A673 (cell line): ENCODE measurements at regions not wholly inside any gene's neighbourhood (a gene's known extent, or its start where the extent isn't known, plus 50 kb on each side); places are given as distances from the start of the nearest gene placed in this dataset.

Experiments
- BruUV-seq: library from RNA; stranded (reverse); fragments of 400-500 nt; replicated peaks from 2 replicates; lab custom pipeline; 2021; lab: Mats Ljungman, UMichigan
- CTCF ChIA-PET: fragments of 300-600 bp; sonication (Branson Sonifier 250); formaldehyde crosslinking; loops from one replicate; lab custom pipeline; 2022; ENCODE audit warnings: antibody characterized with exemption; lab: Charles Lee
- POLR2A ChIA-PET: fragments of 300-600 bp; sonication (Branson Sonifier 250); formaldehyde crosslinking; loops from one replicate; lab custom pipeline; 2022; ENCODE audit warnings: antibody characterized with exemption; ENCODE audit not compliant: low non-redundant PET; lab: Charles Lee
- DNase-seq: peaks from one replicate; pipeline ENCODE4 v3.0.0-alpha.2; 2015; ENCODE audit warnings: low spot score
- H3K27ac ChIP-seq: fragments of 200-600 bp; sonication (generic); 2 replicates; pipeline ENCODE4 v1.5.1; 2016; ENCODE audit warnings: mixed run types, low read depth, mild to moderate bottlenecking, mixed read lengths, antibody characterized with exemption, low read length; ENCODE audit not compliant: poor library complexity, severe bottlenecking
- H3K27me3 ChIP-seq: fragments of 200-600 bp; sonication (generic); replicated peaks from 2 replicates; pipeline ENCODE4 v1.6.1; 2017; ENCODE audit warnings: mixed run types, low read depth, mild to moderate bottlenecking, mixed read lengths, antibody characterized with exemption, low read length; ENCODE audit not compliant: insufficient read depth, poor library complexity
- H3K36me3 ChIP-seq: fragments of 200-600 bp; sonication (generic); 2 replicates; pipeline ENCODE4 v1.6.1; 2016; ENCODE audit warnings: mixed run types, mild to moderate bottlenecking, mixed read lengths, antibody characterized with exemption, low read length; ENCODE audit not compliant: insufficient read depth, poor library complexity, severe bottlenecking
- H3K4me1 ChIP-seq: fragments of 200-600 bp; sonication (generic); 2 replicates; pipeline ENCODE4 v1.6.1; 2017; ENCODE audit warnings: mixed run types, mild to moderate bottlenecking, mixed read lengths, antibody characterized with exemption, low read length; ENCODE audit not compliant: insufficient read depth, poor library complexity, severe bottlenecking
- H3K4me3 ChIP-seq: fragments of 200-600 bp; sonication (generic); 2 replicates; pipeline ENCODE4 v1.5.1; 2016; ENCODE audit warnings: low read depth, mixed run types, mild to moderate bottlenecking, mixed read lengths, low read length; ENCODE audit not compliant: poor library complexity, severe bottlenecking
- H3K9me3 ChIP-seq: fragments of 200-600 bp; sonication (generic); 2 replicates; pipeline ENCODE4 v1.6.1; 2016; ENCODE audit warnings: mixed run types, low read depth, mild to moderate bottlenecking, mixed read lengths, antibody characterized with exemption, low read length; ENCODE audit not compliant: poor library complexity, severe bottlenecking
- EZH2 ChIP-seq: fragments of 200-600 bp; sonication (generic); IDR thresholded peaks from 2 replicates; pipeline ENCODE4 v1.6.1; 2017; ENCODE audit warnings: borderline replicate concordance, low read depth, mild to moderate bottlenecking, mixed read lengths, antibody characterized with exemption, low read length; ENCODE audit not compliant: poor library complexity, severe bottlenecking
- intact Hi-C: fragments of 100-400 bp; cut with micrococcal nuclease; formaldehyde crosslinking; loops from one replicate; pipeline ENCODE4 v1.10.0; 2022; ENCODE audit not compliant: unreplicated experiment
- TF ChIP-seq, protein P1 (sequence below): fragments of 300-800, 200-600 bp; sonication (generic); conservative IDR thresholded peaks from 2 replicates; pipeline ENCODE4 v1.5.1; 2017; ENCODE audit warnings: low read depth, mild to moderate bottlenecking, antibody characterized with exemption, low read length, moderate library complexity, mixed read lengths

GRCh38 chr17:79230576-79230975 lies 156.0 kb downstream of the ENGASE start:
- H3K4me3 ChIP-seq, result no peak overlapping the region
- CTCF ChIA-PET, result no interaction called here
- no TSS peak for BruUV-seq
- H3K9me3 ChIP-seq, result no peaks in the 10 kb centered on the region
- DNase-seq, result no peak
- H3K4me1 ChIP-seq, result no peaks in the 10 kb centered on the region
- POLR2A ChIA-PET, result no interaction called here
- TF ChIP-seq, protein P1, sequence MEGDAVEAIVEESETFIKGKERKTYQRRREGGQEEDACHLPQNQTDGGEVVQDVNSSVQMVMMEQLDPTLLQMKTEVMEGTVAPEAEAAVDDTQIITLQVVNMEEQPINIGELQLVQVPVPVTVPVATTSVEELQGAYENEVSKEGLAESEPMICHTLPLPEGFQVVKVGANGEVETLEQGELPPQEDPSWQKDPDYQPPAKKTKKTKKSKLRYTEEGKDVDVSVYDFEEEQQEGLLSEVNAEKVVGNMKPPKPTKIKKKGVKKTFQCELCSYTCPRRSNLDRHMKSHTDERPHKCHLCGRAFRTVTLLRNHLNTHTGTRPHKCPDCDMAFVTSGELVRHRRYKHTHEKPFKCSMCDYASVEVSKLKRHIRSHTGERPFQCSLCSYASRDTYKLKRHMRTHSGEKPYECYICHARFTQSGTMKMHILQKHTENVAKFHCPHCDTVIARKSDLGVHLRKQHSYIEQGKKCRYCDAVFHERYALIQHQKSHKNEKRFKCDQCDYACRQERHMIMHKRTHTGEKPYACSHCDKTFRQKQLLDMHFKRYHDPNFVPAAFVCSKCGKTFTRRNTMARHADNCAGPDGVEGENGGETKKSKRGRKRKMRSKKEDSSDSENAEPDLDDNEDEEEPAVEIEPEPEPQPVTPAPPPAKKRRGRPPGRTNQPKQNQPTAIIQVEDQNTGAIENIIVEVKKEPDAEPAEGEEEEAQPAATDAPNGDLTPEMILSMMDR, result no peak
- no peak for TF ChIP-seq EZH2
- intact Hi-C loops, result no loop called here
- H3K36me3 ChIP-seq, result no peaks in the 10 kb centered on the region
- peaks cover 85% of the 10 kb centered on the region for H3K27me3 ChIP-seq
- H3K27ac ChIP-seq, result no peak overlapping the region

GRCh38 chr17:79226037-79226436 lies 151.4 kb downstream of the ENGASE start:
- Histone ChIP-seq H3K4me3 (no peak overlapping the region), H3K27ac (no peak overlapping the region), H3K27me3 (peaks cover 88% of the 10 kb centered on the region), H3K36me3 (no peaks in the 10 kb centered on the region), H3K4me1 (no peaks in the 10 kb centered on the region), H3K9me3 (no peaks in the 10 kb centered on the region)
- BruUV-seq, result no TSS peak
- no peak for DNase-seq
- POLR2A ChIA-PET, result no interaction called here
- TF ChIP-seq, protein P1, result no peak
- no peak for TF ChIP-seq EZH2
- intact Hi-C loops, result no loop called here
- CTCF ChIA-PET, result no interaction called here

DNA sequence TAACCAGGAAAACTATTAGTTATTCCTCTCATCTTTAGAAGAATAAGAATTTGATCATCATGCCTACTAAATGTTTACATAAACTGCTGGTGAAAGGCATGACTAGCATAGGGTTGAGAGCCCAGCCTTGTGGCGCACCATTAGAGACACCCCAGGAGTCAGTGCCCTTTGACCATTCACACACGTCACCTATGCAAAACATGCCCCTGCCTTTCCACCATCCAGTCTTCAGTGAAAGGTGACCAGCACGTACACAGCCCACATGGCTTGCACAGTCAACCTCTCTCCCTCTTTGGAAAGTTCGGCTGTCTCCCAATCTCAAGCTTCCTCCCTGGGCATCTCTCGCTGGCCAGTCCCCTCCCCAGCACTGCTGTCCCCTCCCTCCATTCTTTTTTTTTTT lies 150.3 kb downstream of the ENGASE start:
- Histone ChIP-seq H3K4me3 (no peak overlapping the region), H3K27me3 (peaks cover 92% of the 10 kb centered on the region), H3K4me1 (no peaks in the 10 kb centered on the region), H3K9me3 (no peaks in the 10 kb centered on the region), H3K27ac (no peak overlapping the region), H3K36me3 (no peaks in the 10 kb centered on the region)
- ChIA-PET POLR2A (no interaction called here), CTCF (no interaction called here)
- no TSS peak for BruUV-seq
- no peak for TF ChIP-seq EZH2
- TF ChIP-seq, protein P1, result no peak
- intact Hi-C loops, result no loop called here
- no peak for DNase-seq
